HG02588 (cell line): ENCODE measurements at regions not wholly inside any gene's neighbourhood (a gene's known extent, or its start where the extent isn't known, plus 50 kb on each side); places are given as distances from the start of the nearest gene placed in this dataset.
"Not testable (repeated sequence)": the region's sequence is repeated elsewhere in the genome, so short reads cannot be mapped to it uniquely, and the experiment has no call there.

ENCODE experiments used
- ATAC-seq: cut with Tn5 transposase; IDR thresholded peaks from one replicate; pipeline ENCODE4 v1.9.1; 2021; ENCODE audit warnings: mild to moderate bottlenecking, moderate library complexity; ENCODE audit not compliant: unreplicated experiment

GRCh38 chr3:72081471-72082185, 296.7 kb upstream of the PROK2 start:
- no peak for ATAC-seq

GRCh38 chr3:72080800-72081199, 295.9 kb upstream of the PROK2 start:
- no peak for ATAC-seq

GRCh38 chr3:72080095-72080494, 295.1 kb upstream of the PROK2 start:
- no peak for ATAC-seq

GRCh38 chr3:72079369-72079872, 294.5 kb upstream of the PROK2 start:
- no peak for ATAC-seq

GRCh38 chr3:72078676-72079368, 293.9 kb upstream of the PROK2 start:
- ATAC-seq = no peak

GRCh38 chr3:72077473-72078259, 292.7 kb upstream of the PROK2 start:
- peak; percentile 49 for ATAC-seq

- not testable (repeated sequence) for ATAC-seq
These were observed 290.9 kb upstream of the PROK2 start for GRCh38 chr3:72075848-72076247.

- ATAC-seq = no peak
These were observed 286.7 kb upstream of the PROK2 start for GRCh38 chr3:72071624-72072023.

GRCh38 chr3:72070005-72070404, 285.1 kb upstream of the PROK2 start:
- ATAC-seq = no peak

GRCh38 chr3:72069543-72069942, 284.6 kb upstream of the PROK2 start:
- ATAC-seq = no peak

- no peak for ATAC-seq
These were observed 283.7 kb upstream of the PROK2 start for GRCh38 chr3:72068621-72069020.

GRCh38 chr3:72067721-72068120, 282.8 kb upstream of the PROK2 start:
- no peak for ATAC-seq

GRCh38 chr3:72065872-72066641, 281.1 kb upstream of the PROK2 start:
- ATAC-seq = no peak

GRCh38 chr3:72065236-72065635, 280.3 kb upstream of the PROK2 start:
- no peak for ATAC-seq

GRCh38 chr3:72064727-72065126, 279.8 kb upstream of the PROK2 start:
- ATAC-seq = not testable (repeated sequence)

GRCh38 chr3:72062017-72062416, 277.1 kb upstream of the PROK2 start:
- no peak for ATAC-seq

- ATAC-seq = no peak
These were observed 275.6 kb upstream of the PROK2 start for GRCh38 chr3:72060447-72061034.

- no peak for ATAC-seq
These were observed 273.6 kb upstream of the PROK2 start for GRCh38 chr3:72058493-72059081.

GRCh38 chr3:72055436-72055835, 270.5 kb upstream of the PROK2 start:
- ATAC-seq = no peak

- ATAC-seq = no peak
These were observed 270.0 kb upstream of the PROK2 start for GRCh38 chr3:72054976-72055375.
